Endothelial cell (in vitro differentiated cells): ENCODE measurements at regions not wholly inside any gene's neighbourhood (a gene's known extent, or its start where the extent isn't known, plus 50 kb on each side); places are given as distances from the start of the nearest gene placed in this dataset.

Experiments
- DNase-seq: peaks from one replicate; pipeline ENCODE4 v3.0.0; 2021; ENCODE audit warnings: low spot score
- H3K27ac Mint-ChIP-seq: one replicate; pipeline ENCODE4 v1.8.0; 2021; ENCODE audit warnings: mixed read lengths, inconsistent platforms; ENCODE audit not compliant: unreplicated experiment
- H3K27me3 Mint-ChIP-seq: one replicate; pipeline ENCODE4 v1.8.0; 2021; ENCODE audit warnings: mild to moderate bottlenecking, moderate library complexity, mixed read lengths, inconsistent platforms; ENCODE audit not compliant: unreplicated experiment
- H3K36me3 Mint-ChIP-seq: one replicate; pipeline ENCODE4 v1.8.0; 2021; ENCODE audit warnings: mild to moderate bottlenecking, low read depth, mixed read lengths, inconsistent platforms; ENCODE audit not compliant: unreplicated experiment
- H3K4me1 Mint-ChIP-seq: one replicate; pipeline ENCODE4 v1.8.0; 2021; ENCODE audit warnings: mild to moderate bottlenecking, mixed read lengths, inconsistent platforms; ENCODE audit not compliant: unreplicated experiment
- H3K4me3 Mint-ChIP-seq: one replicate; pipeline ENCODE4 v1.8.0; 2021; ENCODE audit warnings: mild to moderate bottlenecking, mixed read lengths, inconsistent platforms; ENCODE audit not compliant: unreplicated experiment
- H3K9me3 Mint-ChIP-seq: one replicate; pipeline ENCODE4 v1.8.0; 2021; ENCODE audit warnings: mixed read lengths, inconsistent platforms; ENCODE audit not compliant: unreplicated experiment
- TF ChIP-seq, protein P1 (sequence below): fragments of 200-600 bp; sonication (generic); IDR thresholded peaks from one replicate; pipeline ENCODE4 v1.5.0; 2021; ENCODE audit warnings: antibody characterized with exemption; ENCODE audit not compliant: unreplicated experiment

GRCh38 chr4:13236485-13236884 is 247.7 kb downstream of the RAB28 start:
- TF ChIP-seq, protein P1, sequence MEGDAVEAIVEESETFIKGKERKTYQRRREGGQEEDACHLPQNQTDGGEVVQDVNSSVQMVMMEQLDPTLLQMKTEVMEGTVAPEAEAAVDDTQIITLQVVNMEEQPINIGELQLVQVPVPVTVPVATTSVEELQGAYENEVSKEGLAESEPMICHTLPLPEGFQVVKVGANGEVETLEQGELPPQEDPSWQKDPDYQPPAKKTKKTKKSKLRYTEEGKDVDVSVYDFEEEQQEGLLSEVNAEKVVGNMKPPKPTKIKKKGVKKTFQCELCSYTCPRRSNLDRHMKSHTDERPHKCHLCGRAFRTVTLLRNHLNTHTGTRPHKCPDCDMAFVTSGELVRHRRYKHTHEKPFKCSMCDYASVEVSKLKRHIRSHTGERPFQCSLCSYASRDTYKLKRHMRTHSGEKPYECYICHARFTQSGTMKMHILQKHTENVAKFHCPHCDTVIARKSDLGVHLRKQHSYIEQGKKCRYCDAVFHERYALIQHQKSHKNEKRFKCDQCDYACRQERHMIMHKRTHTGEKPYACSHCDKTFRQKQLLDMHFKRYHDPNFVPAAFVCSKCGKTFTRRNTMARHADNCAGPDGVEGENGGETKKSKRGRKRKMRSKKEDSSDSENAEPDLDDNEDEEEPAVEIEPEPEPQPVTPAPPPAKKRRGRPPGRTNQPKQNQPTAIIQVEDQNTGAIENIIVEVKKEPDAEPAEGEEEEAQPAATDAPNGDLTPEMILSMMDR = no peak
- H3K9me3 Mint-ChIP-seq = no peaks in the 10 kb centered on the region
- H3K4me1 Mint-ChIP-seq = no peaks in the 10 kb centered on the region
- H3K4me3 Mint-ChIP-seq = no peak overlapping the region
- no peaks in the 10 kb centered on the region for H3K36me3 Mint-ChIP-seq
- DNase-seq = no peak
- no peak overlapping the region for H3K27ac Mint-ChIP-seq
- H3K27me3 Mint-ChIP-seq = no peaks in the 10 kb centered on the region

GRCh38 chr4:13233755-13234154 is 250.4 kb downstream of the RAB28 start:
- Mint-ChIP-seq H3K4me1 (no peaks in the 10 kb centered on the region), H3K27me3 (no peaks in the 10 kb centered on the region), H3K36me3 (no peaks in the 10 kb centered on the region), H3K27ac (no peak overlapping the region), H3K9me3 (no peaks in the 10 kb centered on the region), H3K4me3 (no peak overlapping the region)
- TF ChIP-seq, protein P1 = no peak
- no peak for DNase-seq

- no peak overlapping the region for H3K27ac Mint-ChIP-seq
- TF ChIP-seq, protein P1 = no peak
- H3K4me1 Mint-ChIP-seq = no peaks in the 10 kb centered on the region
- H3K36me3 Mint-ChIP-seq = no peaks in the 10 kb centered on the region
- H3K4me3 Mint-ChIP-seq = no peak overlapping the region
- H3K9me3 Mint-ChIP-seq = no peaks in the 10 kb centered on the region
- H3K27me3 Mint-ChIP-seq = no peaks in the 10 kb centered on the region
- DNase-seq = no peak
Measured at GRCh38 chr4:13219971-13220370, 264.2 kb downstream of the RAB28 start.

GRCh38 chr4:13218326-13218958 is 265.7 kb downstream of the RAB28 start:
- H3K4me1 Mint-ChIP-seq = no peaks in the 10 kb centered on the region
- H3K27ac Mint-ChIP-seq = no peak overlapping the region
- TF ChIP-seq, protein P1 = no peak
- no peaks in the 10 kb centered on the region for H3K36me3 Mint-ChIP-seq
- no peaks in the 10 kb centered on the region for H3K27me3 Mint-ChIP-seq
- DNase-seq = no peak
- H3K4me3 Mint-ChIP-seq = no peak overlapping the region
- H3K9me3 Mint-ChIP-seq = no peaks in the 10 kb centered on the region

DNA sequence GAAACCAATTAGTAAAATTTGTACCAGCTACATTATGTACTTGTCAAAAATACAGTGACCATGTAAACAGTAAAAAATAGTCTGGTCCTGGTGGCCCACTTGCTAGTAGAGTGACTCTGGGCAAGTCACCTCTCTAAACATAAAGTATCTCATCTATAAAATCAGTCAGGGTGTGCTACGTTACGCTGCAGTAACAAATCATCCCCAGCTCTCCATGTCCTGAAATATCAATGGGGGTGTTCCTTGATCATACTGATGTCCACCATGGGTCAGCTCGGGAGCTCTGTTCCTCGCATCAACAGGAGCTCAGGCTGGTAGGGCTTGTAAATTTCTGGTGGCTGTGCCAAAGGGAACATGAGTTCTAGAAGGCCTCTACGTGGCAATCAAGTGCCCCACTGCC is 268.6 kb downstream of the RAB28 start:
- Mint-ChIP-seq H3K4me1 (no peaks in the 10 kb centered on the region), H3K36me3 (no peaks in the 10 kb centered on the region), H3K27ac (no peak overlapping the region), H3K4me3 (no peak overlapping the region), H3K27me3 (no peaks in the 10 kb centered on the region), H3K9me3 (no peaks in the 10 kb centered on the region)
- DNase-seq = no peak
- TF ChIP-seq, protein P1 = no peak
